ENCODE measurements at regions not wholly inside any gene's neighbourhood (a gene's known extent, or its start where the extent isn't known, plus 50 kb on each side); places are given as distances from the start of the nearest gene placed in this dataset.

DNA sequence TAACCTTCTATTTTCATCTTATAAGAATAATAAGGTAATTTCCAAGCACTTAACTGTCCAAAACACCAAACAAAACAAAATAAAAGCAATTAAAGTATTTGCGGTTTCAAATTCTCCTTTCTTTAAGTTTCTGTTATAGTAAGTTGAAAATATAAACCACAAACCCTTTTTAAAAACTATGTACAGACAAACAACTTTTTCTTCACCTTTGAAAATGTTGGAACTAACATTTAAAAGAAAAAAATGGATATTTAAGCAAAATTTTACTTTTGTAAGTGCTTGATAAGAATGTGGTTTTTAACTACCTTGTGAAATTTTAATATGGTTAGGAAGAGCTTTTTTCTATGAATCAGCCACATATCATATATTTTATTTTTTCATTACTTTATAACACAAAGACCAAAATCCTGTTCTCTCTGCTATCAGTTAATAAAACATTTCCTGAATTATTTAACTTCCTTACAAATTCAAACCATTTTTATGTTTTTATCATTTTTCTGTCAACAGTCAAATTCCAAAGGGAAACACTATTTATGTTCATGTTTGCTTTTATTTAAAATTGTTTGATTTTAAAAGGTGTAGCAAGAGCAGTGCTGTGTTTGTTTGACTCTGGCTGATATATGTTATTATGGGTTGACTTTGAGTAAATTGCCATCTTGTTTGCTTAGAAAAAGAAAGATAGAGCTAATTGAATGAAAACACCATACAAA, 554.1 kb upstream of the KLHL1 start:
- TF ChIP-seq CTCF (IDR thresholded peaks at IDR 0.05; ENCODE audit: low read depth, low read length), result no peak
- TF ChIP-seq, protein P1, sequence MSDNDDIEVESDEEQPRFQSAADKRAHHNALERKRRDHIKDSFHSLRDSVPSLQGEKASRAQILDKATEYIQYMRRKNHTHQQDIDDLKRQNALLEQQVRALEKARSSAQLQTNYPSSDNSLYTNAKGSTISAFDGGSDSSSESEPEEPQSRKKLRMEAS (IDR thresholded peaks at IDR 0.05; ENCODE audit: low read depth, low read length), result no peak
- TF ChIP-seq POLR2A (IDR thresholded peaks at IDR 0.05; ENCODE audit: extremely low read depth, insufficient read length), result no peak
- no peak for TF ChIP-seq MYC (IDR thresholded peaks at IDR 0.05; ENCODE audit: low read depth, low read length)

Measured in NB4 (cell line).